H1 (cell line): ENCODE measurements at regions not wholly inside any gene's neighbourhood (a gene's known extent, or its start where the extent isn't known, plus 50 kb on each side); places are given as distances from the start of the nearest gene placed in this dataset.

Source experiments
- BACH1 ChIP-seq: IDR thresholded peaks from 2 replicates; pipeline ENCODE4 v1.6.1; 2012; ENCODE audit warnings: low read length, improper control_type of control experiment
- BCL11A ChIP-seq, 2 experiments: IDR thresholded peaks; one replicate each; pipeline ENCODE4 v1.6.1; 2011; ENCODE audit warnings: low read depth in 2 of 2, low read length in 2 of 2, mild to moderate bottlenecking in 2 of 2
- KDM1A ChIP-seq: fragments of 200-600, 300-600 bp; sonication (generic); IDR thresholded peaks from 2 replicates; pipeline ENCODE4 v1.7.1; 2016; ENCODE audit warnings: mild to moderate bottlenecking, low read length, borderline replicate concordance
- MAFK ChIP-seq: IDR thresholded peaks from 2 replicates; pipeline ENCODE4 v1.6.1; 2012; ENCODE audit warnings: low read depth, mild to moderate bottlenecking, improper control_type of control experiment, low read length
- NANOG ChIP-seq: IDR thresholded peaks from 2 replicates; pipeline ENCODE4 v1.6.1; 2011; ENCODE audit warnings: low read length, low read depth, mild to moderate bottlenecking, inconsistent platforms; ENCODE audit not compliant: insufficient read depth, poor library complexity, severe bottlenecking
- YY1 ChIP-seq: IDR thresholded peaks from 2 replicates; pipeline ENCODE4 v1.6.1; 2011; ENCODE audit warnings: low read depth, mild to moderate bottlenecking, low read length
- TF ChIP-seq, protein P1 (sequence below): fragments of 300-600 bp; sonication (generic); IDR thresholded peaks from 2 replicates; pipeline ENCODE4 v1.7.1; 2012; ENCODE audit warnings: low read length, moderate library complexity, mild to moderate bottlenecking, inconsistent platforms; ENCODE audit not compliant: insufficient replicate concordance

DNA sequence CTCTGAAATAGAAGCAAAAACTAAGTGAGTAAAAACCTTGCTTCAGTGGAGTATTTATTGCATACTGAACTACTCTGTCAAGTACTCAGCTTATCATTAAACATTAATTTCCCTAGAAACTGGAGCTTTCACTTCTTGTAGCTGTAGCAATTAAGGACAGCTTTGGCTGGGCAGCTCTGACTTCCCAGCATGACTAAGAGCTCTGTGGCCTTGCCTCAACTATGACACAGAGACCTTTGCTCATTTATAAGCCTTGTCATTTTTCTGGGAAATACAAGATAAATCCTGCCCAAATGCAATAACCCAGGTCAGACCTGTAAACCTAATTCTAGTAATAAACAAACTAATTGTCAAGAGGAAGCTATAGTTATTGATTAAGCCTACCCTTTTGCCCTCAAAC lies 65.4 kb upstream of the STK32A start (continued):
- TF ChIP-seq, protein P1, sequence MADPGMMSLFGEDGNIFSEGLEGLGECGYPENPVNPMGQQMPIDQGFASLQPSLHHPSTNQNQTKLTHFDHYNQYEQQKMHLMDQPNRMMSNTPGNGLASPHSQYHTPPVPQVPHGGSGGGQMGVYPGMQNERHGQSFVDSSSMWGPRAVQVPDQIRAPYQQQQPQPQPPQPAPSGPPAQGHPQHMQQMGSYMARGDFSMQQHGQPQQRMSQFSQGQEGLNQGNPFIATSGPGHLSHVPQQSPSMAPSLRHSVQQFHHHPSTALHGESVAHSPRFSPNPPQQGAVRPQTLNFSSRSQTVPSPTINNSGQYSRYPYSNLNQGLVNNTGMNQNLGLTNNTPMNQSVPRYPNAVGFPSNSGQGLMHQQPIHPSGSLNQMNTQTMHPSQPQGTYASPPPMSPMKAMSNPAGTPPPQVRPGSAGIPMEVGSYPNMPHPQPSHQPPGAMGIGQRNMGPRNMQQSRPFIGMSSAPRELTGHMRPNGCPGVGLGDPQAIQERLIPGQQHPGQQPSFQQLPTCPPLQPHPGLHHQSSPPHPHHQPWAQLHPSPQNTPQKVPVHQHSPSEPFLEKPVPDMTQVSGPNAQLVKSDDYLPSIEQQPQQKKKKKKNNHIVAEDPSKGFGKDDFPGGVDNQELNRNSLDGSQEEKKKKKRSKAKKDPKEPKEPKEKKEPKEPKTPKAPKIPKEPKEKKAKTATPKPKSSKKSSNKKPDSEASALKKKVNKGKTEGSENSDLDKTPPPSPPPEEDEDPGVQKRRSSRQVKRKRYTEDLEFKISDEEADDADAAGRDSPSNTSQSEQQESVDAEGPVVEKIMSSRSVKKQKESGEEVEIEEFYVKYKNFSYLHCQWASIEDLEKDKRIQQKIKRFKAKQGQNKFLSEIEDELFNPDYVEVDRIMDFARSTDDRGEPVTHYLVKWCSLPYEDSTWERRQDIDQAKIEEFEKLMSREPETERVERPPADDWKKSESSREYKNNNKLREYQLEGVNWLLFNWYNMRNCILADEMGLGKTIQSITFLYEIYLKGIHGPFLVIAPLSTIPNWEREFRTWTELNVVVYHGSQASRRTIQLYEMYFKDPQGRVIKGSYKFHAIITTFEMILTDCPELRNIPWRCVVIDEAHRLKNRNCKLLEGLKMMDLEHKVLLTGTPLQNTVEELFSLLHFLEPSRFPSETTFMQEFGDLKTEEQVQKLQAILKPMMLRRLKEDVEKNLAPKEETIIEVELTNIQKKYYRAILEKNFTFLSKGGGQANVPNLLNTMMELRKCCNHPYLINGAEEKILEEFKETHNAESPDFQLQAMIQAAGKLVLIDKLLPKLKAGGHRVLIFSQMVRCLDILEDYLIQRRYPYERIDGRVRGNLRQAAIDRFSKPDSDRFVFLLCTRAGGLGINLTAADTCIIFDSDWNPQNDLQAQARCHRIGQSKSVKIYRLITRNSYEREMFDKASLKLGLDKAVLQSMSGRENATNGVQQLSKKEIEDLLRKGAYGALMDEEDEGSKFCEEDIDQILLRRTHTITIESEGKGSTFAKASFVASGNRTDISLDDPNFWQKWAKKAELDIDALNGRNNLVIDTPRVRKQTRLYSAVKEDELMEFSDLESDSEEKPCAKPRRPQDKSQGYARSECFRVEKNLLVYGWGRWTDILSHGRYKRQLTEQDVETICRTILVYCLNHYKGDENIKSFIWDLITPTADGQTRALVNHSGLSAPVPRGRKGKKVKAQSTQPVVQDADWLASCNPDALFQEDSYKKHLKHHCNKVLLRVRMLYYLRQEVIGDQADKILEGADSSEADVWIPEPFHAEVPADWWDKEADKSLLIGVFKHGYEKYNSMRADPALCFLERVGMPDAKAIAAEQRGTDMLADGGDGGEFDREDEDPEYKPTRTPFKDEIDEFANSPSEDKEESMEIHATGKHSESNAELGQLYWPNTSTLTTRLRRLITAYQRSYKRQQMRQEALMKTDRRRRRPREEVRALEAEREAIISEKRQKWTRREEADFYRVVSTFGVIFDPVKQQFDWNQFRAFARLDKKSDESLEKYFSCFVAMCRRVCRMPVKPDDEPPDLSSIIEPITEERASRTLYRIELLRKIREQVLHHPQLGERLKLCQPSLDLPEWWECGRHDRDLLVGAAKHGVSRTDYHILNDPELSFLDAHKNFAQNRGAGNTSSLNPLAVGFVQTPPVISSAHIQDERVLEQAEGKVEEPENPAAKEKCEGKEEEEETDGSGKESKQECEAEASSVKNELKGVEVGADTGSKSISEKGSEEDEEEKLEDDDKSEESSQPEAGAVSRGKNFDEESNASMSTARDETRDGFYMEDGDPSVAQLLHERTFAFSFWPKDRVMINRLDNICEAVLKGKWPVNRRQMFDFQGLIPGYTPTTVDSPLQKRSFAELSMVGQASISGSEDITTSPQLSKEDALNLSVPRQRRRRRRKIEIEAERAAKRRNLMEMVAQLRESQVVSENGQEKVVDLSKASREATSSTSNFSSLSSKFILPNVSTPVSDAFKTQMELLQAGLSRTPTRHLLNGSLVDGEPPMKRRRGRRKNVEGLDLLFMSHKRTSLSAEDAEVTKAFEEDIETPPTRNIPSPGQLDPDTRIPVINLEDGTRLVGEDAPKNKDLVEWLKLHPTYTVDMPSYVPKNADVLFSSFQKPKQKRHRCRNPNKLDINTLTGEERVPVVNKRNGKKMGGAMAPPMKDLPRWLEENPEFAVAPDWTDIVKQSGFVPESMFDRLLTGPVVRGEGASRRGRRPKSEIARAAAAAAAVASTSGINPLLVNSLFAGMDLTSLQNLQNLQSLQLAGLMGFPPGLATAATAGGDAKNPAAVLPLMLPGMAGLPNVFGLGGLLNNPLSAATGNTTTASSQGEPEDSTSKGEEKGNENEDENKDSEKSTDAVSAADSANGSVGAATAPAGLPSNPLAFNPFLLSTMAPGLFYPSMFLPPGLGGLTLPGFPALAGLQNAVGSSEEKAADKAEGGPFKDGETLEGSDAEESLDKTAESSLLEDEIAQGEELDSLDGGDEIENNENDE: no peak
- TF ChIP-seq BCL11A (IDR thresholded peaks at IDR 0.05; ENCODE audit: low read depth in 2 of 2, low read length in 2 of 2) (no peak), BACH1 (no peak), MAFK (no peak), YY1 (no peak), KDM1A (no peak), NANOG (no peak)
